RWPE2 (cell line): ENCODE measurements at regions not wholly inside any gene's neighbourhood (a gene's known extent, or its start where the extent isn't known, plus 50 kb on each side); places are given as distances from the start of the nearest gene placed in this dataset.

Experiments
- ATAC-seq: fragments of 200-7000 bp; cut with Tn5 transposase; 3 replicates; pipeline ENCODE4 v1.9.1; 2021; ENCODE audit warnings: low read depth
- DNase-seq: peaks from one replicate; pipeline ENCODE4 v3.0.0-alpha.2; 2020; ENCODE audit warnings: low spot score
- H3K27ac ChIP-seq: fragments of 450-650 bp; 2 replicates; pipeline ENCODE4 v1.5.1; 2017; ENCODE audit warnings: mild to moderate bottlenecking; ENCODE audit not compliant: poor library complexity, severe bottlenecking
- H3K27me3 ChIP-seq: fragments of 250-450 bp; sonication (Bioruptor Pico); 2 replicates; pipeline ENCODE4 v1.5.1; 2021; ENCODE audit warnings: mild to moderate bottlenecking, moderate library complexity; ENCODE audit not compliant: insufficient read depth, poor library complexity, severe bottlenecking
- H3K36me3 ChIP-seq: fragments of 250-450 bp; sonication (Bioruptor Pico); 2 replicates; pipeline ENCODE4 v1.5.1; 2020; ENCODE audit warnings: low read depth, mild to moderate bottlenecking, moderate library complexity
- H3K4me1 ChIP-seq: fragments of 250-450 bp; sonication (Bioruptor Pico); 2 replicates; pipeline ENCODE4 v1.5.1; 2021; ENCODE audit warnings: mild to moderate bottlenecking, moderate library complexity; ENCODE audit not compliant: insufficient read depth, poor library complexity, severe bottlenecking
- H3K4me3 ChIP-seq: fragments of 250-450 bp; sonication (Bioruptor Pico); 2 replicates; pipeline ENCODE4 v1.5.1; 2021; ENCODE audit warnings: mild to moderate bottlenecking, moderate library complexity; ENCODE audit not compliant: severe bottlenecking
- H3K9me3 ChIP-seq: fragments of 250-450 bp; sonication (Bioruptor Pico); 2 replicates; pipeline ENCODE4 v1.5.1; 2021; ENCODE audit warnings: mild to moderate bottlenecking, moderate library complexity; ENCODE audit not compliant: severe bottlenecking
- CTCF ChIP-seq: fragments of 450-650 bp; IDR thresholded peaks from one replicate; pipeline ENCODE4 v1.5.1; 2017; ENCODE audit warnings: mild to moderate bottlenecking, moderate library complexity; ENCODE audit not compliant: poor library complexity, severe bottlenecking

DNA sequence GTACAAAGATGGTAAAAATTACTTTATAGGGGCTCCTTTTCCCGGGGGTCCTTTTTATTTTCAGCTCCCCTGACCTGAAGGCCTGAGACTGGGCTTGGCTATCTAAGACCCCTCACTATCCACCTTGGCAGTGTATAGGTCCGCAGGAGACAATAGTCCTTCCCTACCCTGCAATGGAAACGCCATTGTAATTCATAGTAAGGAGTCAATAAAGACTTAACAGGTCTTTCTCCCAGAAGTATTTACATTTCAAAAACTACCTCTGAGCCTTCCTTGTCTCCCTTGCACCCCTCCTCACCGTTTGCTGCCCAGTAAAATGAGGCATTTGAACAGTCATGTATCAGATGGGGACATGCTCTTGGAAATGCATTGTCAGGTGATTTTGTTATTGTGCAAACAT lies 401.2 kb upstream of the CNKSR2 start:
- no peaks in the 10 kb centered on the region for H3K27me3 ChIP-seq
- peaks cover 5% of the 10 kb centered on the region for H3K4me1 ChIP-seq
- no peak for TF ChIP-seq CTCF
- no peak overlapping the region for H3K27ac ChIP-seq
- H3K36me3 ChIP-seq = no peaks in the 10 kb centered on the region
- no peak overlapping the region for H3K4me3 ChIP-seq
- DNase-seq (no peak), ATAC-seq (no peak)
- H3K9me3 ChIP-seq = no peaks in the 10 kb centered on the region

- Histone ChIP-seq H3K4me3 (no peak overlapping the region), H3K27me3 (no peaks in the 10 kb centered on the region), H3K4me1 (peaks cover 5% of the 10 kb centered on the region), H3K9me3 (no peaks in the 10 kb centered on the region), H3K36me3 (no peaks in the 10 kb centered on the region), H3K27ac (no peak overlapping the region)
- TF ChIP-seq CTCF = no peak
- ATAC-seq = no peak
- DNase-seq = no peak
Measured at GRCh38 chrX:20971250-20971649, 403.0 kb upstream of the CNKSR2 start.

DNA sequence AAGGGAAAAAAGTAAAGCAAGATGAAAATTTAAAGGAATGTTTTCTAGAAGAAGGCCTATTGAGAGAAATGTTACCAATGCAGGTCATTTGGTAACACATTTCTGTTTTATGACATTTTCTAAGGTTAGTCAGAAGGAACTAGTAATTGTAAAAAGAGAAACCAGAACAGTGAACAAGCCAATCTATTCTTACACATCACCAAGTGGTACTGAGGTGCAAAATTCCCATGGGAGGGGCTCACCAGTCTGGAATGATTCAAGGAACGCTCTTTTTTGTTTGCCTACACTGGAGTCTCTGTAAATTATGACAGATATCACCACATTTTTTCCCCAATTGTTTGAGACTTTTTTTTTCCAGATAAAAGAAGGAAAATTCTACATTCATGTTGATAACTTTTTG lies 404.7 kb upstream of the CNKSR2 start:
- ATAC-seq (no peak), DNase-seq (no peak)
- H3K4me1 ChIP-seq = peaks cover 5% of the 10 kb centered on the region
- no peaks in the 10 kb centered on the region for H3K27me3 ChIP-seq
- no peak overlapping the region for H3K4me3 ChIP-seq
- no peak overlapping the region for H3K27ac ChIP-seq
- H3K9me3 ChIP-seq = no peaks in the 10 kb centered on the region
- no peaks in the 10 kb centered on the region for H3K36me3 ChIP-seq
- TF ChIP-seq CTCF = no peak

- Histone ChIP-seq H3K9me3 (no peaks in the 10 kb centered on the region), H3K27ac (no peak overlapping the region), H3K27me3 (no peaks in the 10 kb centered on the region), H3K36me3 (no peaks in the 10 kb centered on the region), H3K4me1 (peaks cover 2% of the 10 kb centered on the region), H3K4me3 (no peak overlapping the region)
- DNase-seq (no peak), ATAC-seq (peak; percentile 44; the same call in 1 of the 3 replicates)
- TF ChIP-seq CTCF = no peak
Measured at GRCh38 chrX:20968996-20969395, 405.2 kb upstream of the CNKSR2 start.

- no peak for TF ChIP-seq CTCF
- Histone ChIP-seq H3K36me3 (no peaks in the 10 kb centered on the region), H3K27ac (no peak overlapping the region), H3K4me3 (no peak overlapping the region), H3K9me3 (no peaks in the 10 kb centered on the region), H3K4me1 (no peaks in the 10 kb centered on the region), H3K27me3 (no peaks in the 10 kb centered on the region)
- ATAC-seq = no peak
- DNase-seq = no peak
Measured at GRCh38 chrX:20967725-20968124, 406.5 kb upstream of the CNKSR2 start.
